Pons (tissue), 1 donor: ENCODE measurements at regions not wholly inside any gene's neighbourhood (a gene's known extent, or its start where the extent isn't known, plus 50 kb on each side); places are given as distances from the start of the nearest gene placed in this dataset.
"Not testable (repeated sequence)": the region's sequence is repeated elsewhere in the genome, so short reads cannot be mapped to it uniquely, and the experiment has no call there.

Experiments used
- DNase-seq: peaks from one replicate; pipeline ENCODE4 v3.0.0-alpha.2; 2016; ENCODE audit warnings: low spot score

GRCh38 chr12:113569806-113570205 is 98.1 kb upstream of the LHX5 start:
- no peak for DNase-seq

DNA sequence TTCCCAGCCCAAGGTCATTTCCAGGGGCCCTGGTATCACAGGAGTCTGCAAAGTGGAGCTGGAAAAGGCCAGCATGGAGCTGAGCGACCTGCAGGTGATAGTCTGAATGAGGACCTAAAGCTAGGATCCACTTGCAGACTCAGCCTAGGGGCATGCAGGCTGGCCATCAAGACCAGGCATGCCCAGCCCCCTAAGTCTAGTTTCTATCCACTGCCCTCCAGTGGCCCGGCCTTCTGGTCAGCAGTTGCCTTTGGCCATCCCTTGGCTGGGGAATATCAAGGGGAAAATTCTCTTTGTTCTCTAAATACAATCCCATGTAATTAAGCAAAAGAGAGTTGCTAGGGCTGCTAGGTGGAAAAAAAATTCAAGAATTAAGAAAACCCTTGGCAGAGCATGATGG is 96.3 kb upstream of the LHX5 start:
- no peak for DNase-seq

DNA sequence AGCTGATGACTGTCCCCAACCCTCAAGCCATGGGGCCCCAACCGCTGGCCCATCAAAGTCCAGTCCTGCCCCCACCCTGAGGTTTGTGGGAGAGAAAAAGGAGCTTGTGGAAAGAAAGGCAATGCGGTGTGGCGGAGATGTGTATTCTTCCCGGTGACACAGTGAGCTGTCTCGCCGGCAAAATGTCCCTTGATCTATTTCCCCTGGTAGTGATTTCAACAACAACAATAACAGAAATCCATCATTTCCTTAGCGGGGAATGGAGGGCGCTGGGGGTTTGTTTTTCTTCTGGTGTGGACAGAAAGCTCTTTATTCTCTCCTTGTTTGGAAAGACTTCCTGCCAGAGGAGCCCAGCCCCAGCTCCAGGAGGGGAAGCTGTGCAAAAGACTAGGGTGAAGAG is 93.7 kb upstream of the LHX5 start:
- no peak for DNase-seq

- DNase-seq = no peak
Observed at GRCh38 chr12:113561068-113561780, 89.6 kb upstream of the LHX5 start.

DNA sequence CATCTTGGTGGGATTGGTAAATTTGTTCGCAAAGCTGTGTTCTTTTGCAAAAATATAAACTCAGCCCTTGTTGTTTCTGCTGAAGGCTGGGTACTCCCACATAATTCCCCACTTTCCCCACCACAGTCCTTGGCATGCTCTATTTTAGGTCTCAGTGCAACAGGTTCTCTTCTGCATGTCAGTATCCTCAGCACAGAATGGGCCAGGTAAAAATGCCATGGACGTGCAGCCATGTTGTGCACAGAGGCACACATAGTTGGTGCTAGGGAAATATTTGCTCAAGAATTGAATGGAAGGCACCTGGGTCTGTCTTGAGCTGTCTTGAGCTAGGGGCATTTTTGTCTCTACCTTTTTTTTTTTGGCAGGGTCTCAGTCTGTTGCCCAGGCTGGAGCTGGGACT is 87.8 kb upstream of the LHX5 start:
- no peak for DNase-seq

- DNase-seq = no peak
Observed at GRCh38 chr12:113555226-113555625, 83.6 kb upstream of the LHX5 start.

DNA sequence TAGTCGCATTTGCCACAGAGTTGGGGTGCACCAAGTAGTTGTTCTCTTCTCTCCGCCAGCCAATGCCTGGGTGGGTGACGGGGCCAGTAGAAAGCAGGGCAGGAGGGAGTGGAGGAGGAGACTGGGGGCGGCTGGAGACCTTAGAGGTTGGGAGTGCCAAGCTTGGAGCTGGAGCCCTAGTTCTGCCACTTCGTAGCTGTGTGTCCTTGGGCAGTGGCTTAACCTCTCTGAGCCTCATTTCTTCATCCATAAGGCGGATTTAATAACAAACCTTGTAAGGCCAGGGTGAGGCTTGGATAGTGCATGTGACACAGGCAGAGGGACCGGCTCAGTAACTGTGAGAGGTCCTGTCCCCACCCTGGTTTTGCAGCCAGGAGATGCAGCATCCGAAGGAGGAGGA is 81.1 kb upstream of the LHX5 start:
- no peak for DNase-seq

- no peak for DNase-seq
Observed at GRCh38 chr12:113551563-113551962, 79.9 kb upstream of the LHX5 start.

- no peak for DNase-seq
Observed at GRCh38 chr12:113548467-113548866, 76.8 kb upstream of the LHX5 start.

GRCh38 chr12:113546916-113547863 is 75.5 kb upstream of the LHX5 start:
- DNase-seq = no peak

GRCh38 chr12:113537751-113538087 is 66.0 kb upstream of the LHX5 start:
- DNase-seq = no peak

DNA sequence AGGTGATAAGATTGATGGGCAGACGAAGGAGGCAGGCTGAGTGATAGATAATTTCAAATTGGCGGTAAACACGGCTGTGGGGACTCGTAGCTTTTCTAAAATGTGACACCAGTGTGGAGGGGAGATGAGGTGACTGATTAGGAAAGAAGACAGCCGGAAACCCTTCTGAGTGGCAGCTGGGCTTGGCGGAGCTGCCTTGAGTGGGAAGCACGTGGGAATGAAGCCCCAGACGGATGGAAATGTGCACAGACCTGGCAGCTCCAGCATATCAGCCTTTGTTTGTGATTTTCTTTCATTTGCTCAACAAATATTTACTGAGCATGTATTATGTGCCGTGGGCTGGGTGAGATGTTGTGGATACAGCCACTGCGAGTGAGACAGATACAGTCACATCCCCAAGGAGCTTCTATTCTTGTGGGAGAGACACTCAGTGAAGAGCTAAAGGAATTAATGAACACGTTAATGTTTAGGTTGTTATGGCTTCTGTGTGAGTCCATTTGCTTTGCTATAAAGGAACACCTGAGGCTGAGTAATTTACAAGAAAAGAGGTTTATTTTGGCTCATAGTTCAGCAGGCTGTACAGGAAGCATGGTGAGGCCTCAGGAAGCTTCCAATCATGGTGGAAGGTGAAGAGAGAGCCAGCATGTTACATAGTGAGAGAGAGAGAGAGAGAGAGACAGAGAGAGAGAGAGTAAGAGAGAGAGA is 65.5 kb upstream of the LHX5 start:
- DNase-seq = no peak

DNA sequence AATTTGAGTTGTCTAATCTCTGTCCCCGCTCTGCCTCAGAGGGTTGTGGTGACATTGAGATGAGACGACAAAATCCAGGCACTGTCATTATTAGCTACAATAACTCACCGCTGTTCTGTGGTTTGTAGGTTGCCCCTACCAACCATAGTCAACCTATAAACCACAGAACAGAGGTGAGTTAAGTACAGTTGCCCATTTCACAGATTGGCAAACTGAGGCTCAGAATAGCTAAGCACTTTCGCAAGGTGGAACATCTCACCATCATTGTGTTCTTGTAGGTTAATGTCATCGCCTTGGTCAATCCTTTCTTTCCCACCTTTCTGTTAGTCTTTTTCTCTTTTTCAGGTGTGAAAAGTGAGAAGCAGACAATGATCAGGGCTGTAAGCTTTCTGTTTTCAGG is 63.4 kb upstream of the LHX5 start:
- DNase-seq = no peak

GRCh38 chr12:113534555-113534954 is 62.9 kb upstream of the LHX5 start:
- no peak for DNase-seq

DNA sequence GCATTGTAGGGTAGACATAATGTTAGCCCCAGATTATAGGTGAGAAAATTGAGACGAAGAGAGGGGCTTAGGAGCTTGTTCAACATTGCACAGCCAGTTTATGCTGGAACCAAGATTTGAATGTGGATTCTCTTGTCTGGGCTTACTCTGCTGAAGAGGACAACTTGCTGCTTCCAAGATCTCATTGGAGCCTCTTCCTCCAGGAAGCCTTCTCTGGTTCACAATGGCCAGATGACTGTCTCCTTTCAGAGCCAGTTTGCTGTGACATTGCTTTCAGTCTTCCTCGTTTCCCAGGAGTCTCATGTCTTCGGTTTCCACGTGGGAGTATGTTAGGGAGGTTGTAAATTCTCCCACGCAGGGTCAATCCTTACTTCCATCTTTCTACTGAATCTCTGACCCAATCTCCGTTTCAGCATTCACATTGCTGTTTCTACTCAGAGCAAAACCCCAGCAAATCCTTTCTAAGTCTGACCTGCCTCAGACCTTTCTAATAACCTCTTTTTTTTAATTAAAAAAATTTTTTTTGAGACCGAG is 62.2 kb upstream of the LHX5 start:
- DNase-seq = no peak

- DNase-seq = no peak
Observed at GRCh38 chr12:113532292-113532691, 60.6 kb upstream of the LHX5 start.

DNA sequence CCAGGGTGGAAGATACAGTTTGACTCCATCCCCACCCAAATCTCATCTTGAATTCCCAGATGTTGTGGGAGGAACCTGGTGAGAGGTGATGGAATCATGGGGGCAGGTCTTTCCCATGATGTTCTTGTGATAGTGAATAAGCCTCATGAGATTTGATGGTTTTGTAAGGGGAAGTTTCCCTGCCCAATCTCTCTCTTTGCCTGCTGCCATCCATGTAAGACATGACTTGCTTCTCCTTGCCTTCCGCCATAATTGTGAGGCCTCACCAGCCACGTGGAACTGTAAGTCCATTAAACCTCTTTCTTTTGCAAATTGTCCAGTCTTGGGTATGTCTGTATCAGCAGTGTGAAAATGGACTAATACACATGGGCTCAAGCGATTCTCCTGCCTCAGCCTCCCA is 59.4 kb upstream of the LHX5 start:
- not testable (repeated sequence) for DNase-seq

DNA sequence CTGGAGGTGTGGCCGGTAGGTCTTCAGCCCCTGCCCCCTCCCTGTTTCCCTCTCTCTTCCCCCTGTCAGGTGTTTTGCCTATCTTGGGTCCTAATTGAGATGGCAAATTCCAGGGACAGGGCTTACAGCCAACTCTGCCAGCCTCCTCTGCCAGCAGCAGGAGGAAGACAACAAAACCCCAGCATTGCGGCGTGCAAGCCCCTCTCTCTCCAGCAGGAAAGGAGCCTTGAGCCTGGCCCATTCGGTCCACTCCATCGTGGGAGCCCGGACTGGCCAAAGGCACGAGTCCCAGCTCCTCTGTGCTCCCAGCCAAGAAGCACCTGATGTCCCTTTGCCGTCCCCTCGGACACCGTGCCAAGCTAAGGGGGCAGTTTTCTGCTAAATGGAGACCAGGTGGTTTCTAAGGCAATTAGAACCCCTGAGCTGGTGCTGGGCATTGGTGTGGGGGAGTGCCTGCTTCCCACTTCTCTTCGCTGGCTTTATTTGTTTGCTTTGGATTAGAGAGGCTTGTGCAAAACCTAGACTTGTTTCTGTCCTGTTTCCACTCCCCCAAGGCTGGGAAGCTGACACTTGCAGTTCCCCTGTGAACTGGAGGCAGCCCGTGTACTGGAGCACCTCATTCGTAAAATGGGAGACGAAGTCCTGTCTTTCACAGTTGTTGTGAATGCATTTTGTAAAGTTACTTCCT is 57.1 kb upstream of the LHX5 start:
- DNase-seq = no peak

GRCh38 chr12:113525066-113525465 is 53.4 kb upstream of the LHX5 start:
- DNase-seq = no peak

DNA sequence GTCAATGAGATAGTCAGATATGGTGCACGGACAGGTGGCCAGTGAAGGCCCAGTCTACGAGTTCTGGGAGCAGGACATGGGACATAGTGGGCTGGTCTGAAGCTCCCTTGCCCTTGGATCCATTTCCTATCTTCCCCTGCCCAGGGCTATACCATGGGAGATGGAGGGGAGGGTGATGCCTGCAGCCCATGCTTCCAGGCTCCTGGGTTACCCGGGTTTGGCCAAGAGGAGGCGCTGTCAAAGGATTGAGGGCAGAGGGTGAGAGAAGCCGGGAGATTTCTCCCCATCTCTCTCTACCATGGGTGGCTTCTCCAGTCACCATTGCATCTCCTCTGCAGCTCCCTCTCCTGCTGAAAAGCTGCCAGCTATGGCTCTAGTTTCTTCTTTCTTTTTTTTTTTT is 52.8 kb upstream of the LHX5 start:
- DNase-seq = no peak

DNA sequence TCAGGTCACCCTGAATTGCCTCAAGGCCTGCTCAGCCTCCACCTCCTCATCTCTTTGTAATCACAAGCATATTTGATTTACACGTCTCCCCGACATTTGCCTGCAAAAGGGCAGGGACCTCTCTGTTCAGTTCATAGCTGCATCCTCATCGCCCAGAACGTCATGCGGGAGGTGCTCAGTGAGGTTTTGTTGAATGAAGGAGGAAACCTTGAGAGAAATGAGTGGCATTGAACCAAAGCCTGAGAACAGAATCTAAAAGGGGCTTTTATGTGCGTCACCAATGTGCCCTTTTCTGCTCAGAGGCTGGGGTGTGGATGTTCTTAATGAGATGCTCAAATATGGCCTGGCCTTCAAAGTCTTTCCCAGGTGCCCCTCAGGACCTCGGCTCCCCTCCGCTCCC is 50.0 kb upstream of the LHX5 start:
- DNase-seq = no peak
